CD14-positive monocyte (primary cell): ENCODE measurements at regions not wholly inside any gene's neighbourhood (a gene's known extent, or its start where the extent isn't known, plus 50 kb on each side); places are given as distances from the start of the nearest gene placed in this dataset.

Experiments used
- DNase-seq, 3 donors: peaks; one replicate each; pipeline ENCODE4 v3.0.0-alpha.2; 2011 to 2022
- H2AFZ ChIP-seq: 2 replicates; pipeline ENCODE4 v1.6.0; 2012; ENCODE audit warnings: mild to moderate bottlenecking, low read depth, low read length, inconsistent platforms; ENCODE audit not compliant: insufficient read depth, poor library complexity, severe bottlenecking
- H3K27ac ChIP-seq, 2 donors: 1 replicate in 1 of 2; 2 replicates in 1 of 2; pipeline ENCODE4 v1.5.1; 2012 to 2013; ENCODE audit warnings: low read length in 2 of 2, control low read depth in 1 of 2, inconsistent platforms in 1 of 2, low read depth in 1 of 2, mild to moderate bottlenecking in 1 of 2
- H3K27me3 ChIP-seq, 2 donors: one replicate each; pipeline versions ENCODE4 v1.6.0 to v1.6.1; 2011 to 2013; ENCODE audit warnings: low read length in 2 of 2; ENCODE audit not compliant: control insufficient read depth in 2 of 2, insufficient read depth in 2 of 2
- H3K36me3 ChIP-seq, 2 donors: replicated peaks in 1 of 2; 1 replicate in 1 of 2; 2 replicates in 1 of 2; pipeline versions ENCODE4 v1.5.1 to v1.6.1; 2012 to 2013; ENCODE audit warnings: low read length in 2 of 2, control low read depth in 1 of 2, inconsistent platforms in 1 of 2, mild to moderate bottlenecking in 1 of 2; ENCODE audit not compliant: insufficient read depth in 2 of 2, control insufficient read depth in 1 of 2
- H3K4me1 ChIP-seq, 2 donors: 1 replicate in 1 of 2; 2 replicates in 1 of 2; pipeline versions ENCODE4 v1.5.1 to v1.6.1; 2012 to 2013; ENCODE audit warnings: low read length in 2 of 2, control low read depth in 1 of 2, inconsistent platforms in 1 of 2, mild to moderate bottlenecking in 1 of 2, moderate library complexity in 1 of 2; ENCODE audit not compliant: insufficient read depth in 2 of 2, control insufficient read depth in 1 of 2
- H3K4me2 ChIP-seq: replicated peaks from 2 replicates; pipeline ENCODE3; 2012; ENCODE audit warnings: low read length, moderate library complexity, mild to moderate bottlenecking; ENCODE audit not compliant: poor library complexity, severe bottlenecking; ENCODE audit errors: extremely low read depth
- H3K4me3 ChIP-seq, 3 experiments: fragments of 200-600 bp in 1 of 3; sonication (generic) in 1 of 3; replicated peaks in 1 of 3; 1 replicate in 2 of 3; 2 replicates in 1 of 3; pipeline ENCODE4 v1.5.1; 2011 to 2013; ENCODE audit warnings: low read length in 3 of 3, mild to moderate bottlenecking in 3 of 3, control low read depth in 2 of 3, low read depth in 2 of 3, inconsistent platforms in 1 of 3, moderate library complexity in 1 of 3
- H3K79me2 ChIP-seq: 2 replicates; pipeline ENCODE4 v1.6.0; 2012; ENCODE audit warnings: mild to moderate bottlenecking, control low read depth, inconsistent platforms, low read length, moderate library complexity; ENCODE audit not compliant: insufficient read depth
- H3K9ac ChIP-seq: 2 replicates; pipeline ENCODE4 v1.6.0; 2017; ENCODE audit warnings: low read length, mild to moderate bottlenecking; ENCODE audit not compliant: insufficient read depth, poor library complexity, severe bottlenecking
- H3K9me3 ChIP-seq, 2 donors: replicated peaks in 1 of 2; 1 replicate in 1 of 2; 2 replicates in 1 of 2; pipeline versions ENCODE4 v1.5.1 to v1.6.1; 2012 to 2013; ENCODE audit warnings: low read length in 2 of 2, control low read depth in 1 of 2; ENCODE audit not compliant: control insufficient read depth in 1 of 2, insufficient read depth in 1 of 2
- H4K20me1 ChIP-seq: 2 replicates; pipeline ENCODE4 v1.6.0; 2012; ENCODE audit warnings: mild to moderate bottlenecking, low read length, control low read depth, moderate library complexity; ENCODE audit not compliant: insufficient read depth
- H3K27ac Mint-ChIP-seq, 7 donors: one replicate each; pipeline ENCODE4 v1.8.0; 2020; ENCODE audit warnings: mild to moderate bottlenecking in 7 of 7, mixed read lengths in 7 of 7, moderate library complexity in 6 of 7, inconsistent platforms in 2 of 7
- H3K27me3 Mint-ChIP-seq, 3 donors: one replicate each; pipeline ENCODE4 v1.8.0; 2021 to 2022; ENCODE audit warnings: low read depth in 3 of 3, mild to moderate bottlenecking in 3 of 3, mixed read lengths in 3 of 3, moderate library complexity in 3 of 3, inconsistent platforms in 1 of 3
- H3K36me3 Mint-ChIP-seq, 2 donors: one replicate each; pipeline ENCODE4 v1.8.0; 2020; ENCODE audit warnings: mixed read lengths in 2 of 2, inconsistent platforms in 1 of 2, mild to moderate bottlenecking in 1 of 2
- H3K4me1 Mint-ChIP-seq: one replicate; pipeline ENCODE4 v1.8.0; 2020; ENCODE audit warnings: mild to moderate bottlenecking, mixed read lengths
- H3K4me3 Mint-ChIP-seq, 2 donors: one replicate each; pipeline ENCODE4 v1.8.0; 2020; ENCODE audit warnings: mild to moderate bottlenecking in 2 of 2, mixed read lengths in 2 of 2, moderate library complexity in 1 of 2
- H3K9me3 Mint-ChIP-seq, 7 donors: one replicate each; pipeline ENCODE4 v1.8.0; 2020 to 2022; ENCODE audit warnings: mixed read lengths in 7 of 7, mild to moderate bottlenecking in 6 of 7, moderate library complexity in 6 of 7, inconsistent platforms in 2 of 7
- CTCF ChIP-seq: fragments of 200-600 bp; IDR thresholded peaks from one replicate; pipeline ENCODE4 v1.8.0; 2022; ENCODE audit warnings: antibody characterized with exemption, mild to moderate bottlenecking
- WGBS: methylation state at CpG from one replicate; pipeline ENCODE4 v1.1.5; 2013; ENCODE audit warnings: missing lambda C conversion rate; ENCODE audit not compliant: insufficient coverage; 5-methylcytosine and 5-hydroxymethylcytosine counted together
- intact Hi-C, 2 donors: fragments of 100-400 bp; cut with micrococcal nuclease; formaldehyde crosslinking; loops; one replicate each; pipeline versions ENCODE4 v1.15.0 to v1.15.1; 2023

GRCh38 chr2:59529726-59530125, 1023.7 kb downstream of the BCL11A start:
- Mint-ChIP-seq H3K27ac (no peak overlapping the region), H3K36me3 (no peaks in the 10 kb centered on the region), H3K27me3 (peaks cover 0 to 2% (median 0%) of the 10 kb centered on the region in 3 donors), H3K4me3 (no peak overlapping the region), H3K4me1 (no peaks in the 10 kb centered on the region), H3K9me3 (peaks cover 5 to 19% (median 13%) of the 10 kb centered on the region in 7 donors)
- no peak overlapping the region for H3K9ac ChIP-seq
- no peaks in the 10 kb centered on the region for H4K20me1 ChIP-seq
- no peak for DNase-seq
- H3K27me3 ChIP-seq = no peaks in the 10 kb centered on the region
- intact Hi-C loops = no loop called here
- H3K79me2 ChIP-seq = no peaks in the 10 kb centered on the region
- peaks cover 5 to 7% of the 10 kb centered on the region in 2 donors for H3K9me3 ChIP-seq
- H3K36me3 ChIP-seq = no peaks in the 10 kb centered on the region
- no peak overlapping the region for H2AFZ ChIP-seq
- 98% methylated on average over 6 of the region's 7 CpGs for WGBS
- no peak overlapping the region for H3K27ac ChIP-seq
- H3K4me2 ChIP-seq = no peak overlapping the region
- H3K4me1 ChIP-seq = no peaks in the 10 kb centered on the region
- no peak overlapping the region for H3K4me3 ChIP-seq
- no peak for TF ChIP-seq CTCF

GRCh38 chr2:59528525-59528924, 1024.9 kb downstream of the BCL11A start:
- Histone ChIP-seq H3K4me3 (no peak overlapping the region), H3K9ac (no peak overlapping the region), H3K27ac (no peak overlapping the region), H3K4me2 (no peak overlapping the region), H3K36me3 (no peaks in the 10 kb centered on the region), H3K9me3 (peaks cover 5 to 7% of the 10 kb centered on the region in 2 donors), H2AFZ (no peak overlapping the region), H3K4me1 (no peaks in the 10 kb centered on the region), H3K79me2 (no peaks in the 10 kb centered on the region), H4K20me1 (no peaks in the 10 kb centered on the region), H3K27me3 (no peaks in the 10 kb centered on the region)
- no peak for TF ChIP-seq CTCF
- no peak for DNase-seq
- peaks cover 0 to 2% (median 0%) of the 10 kb centered on the region in 3 donors for H3K27me3 Mint-ChIP-seq
- intact Hi-C loops = no loop called here
- no peak overlapping the region for H3K27ac Mint-ChIP-seq
- WGBS = 0% methylated on average over 3 of the region's 4 CpGs
- H3K9me3 Mint-ChIP-seq = peaks cover 5 to 19% (median 13%) of the 10 kb centered on the region in 7 donors
- H3K36me3 Mint-ChIP-seq = no peaks in the 10 kb centered on the region
- H3K4me1 Mint-ChIP-seq = no peaks in the 10 kb centered on the region
- H3K4me3 Mint-ChIP-seq = no peak overlapping the region
